IMR-90 (cell line): ENCODE measurements at regions not wholly inside any gene's neighbourhood (a gene's known extent, or its start where the extent isn't known, plus 50 kb on each side); places are given as distances from the start of the nearest gene placed in this dataset.

Experiments
- ATAC-seq: fragments of 200-7000 bp; cut with Tn5 transposase; 2 replicates; pipeline ENCODE4 v1.9.1; 2020; ENCODE audit warnings: low read depth, mild to moderate bottlenecking, moderate library complexity
- BruUV-seq: library from RNA; stranded (reverse); fragments of 400-500 nt; replicated peaks from 2 replicates; lab custom pipeline; 2021; lab: Mats Ljungman, UMichigan
- CTCF ChIA-PET: fragments of 300-600 bp; formaldehyde crosslinking; extraction: SDS; loops from one replicate; lab custom pipeline; 2021; ENCODE audit warnings: antibody characterized with exemption; lab: Yijun Ruan, JAX
- POLR2A ChIA-PET: fragments of 300-600 bp; sonication (Branson Sonifier 250); formaldehyde crosslinking; loops from one replicate; lab custom pipeline; 2022; ENCODE audit warnings: antibody characterized with exemption; ENCODE audit not compliant: unreplicated experiment; lab: Charles Lee
- DNase-seq: peaks from one replicate; pipeline ENCODE4 v3.0.0; 2013
- H2AFZ ChIP-seq: replicated peaks from 2 replicates; pipeline ENCODE3; 2013; ENCODE audit warnings: low read length, mild to moderate bottlenecking; ENCODE audit not compliant: poor library complexity
- H2AK5ac ChIP-seq: 2 replicates; pipeline ENCODE4 v1.6.1; 2013; ENCODE audit warnings: low read depth, low read length, inconsistent platforms
- H2AK9ac ChIP-seq: replicated peaks from 2 replicates; pipeline ENCODE3; 2013; ENCODE audit warnings: mild to moderate bottlenecking, low read depth, low read length, moderate library complexity; ENCODE audit not compliant: poor library complexity
- H2BK120ac ChIP-seq: 2 replicates; pipeline ENCODE4 v1.6.1; 2013; ENCODE audit warnings: low read depth, low read length, inconsistent platforms
- H2BK15ac ChIP-seq: 3 replicates; pipeline ENCODE4 v1.6.1; 2013; ENCODE audit warnings: low read depth, low read length, inconsistent platforms
- H2BK20ac ChIP-seq: 2 replicates; pipeline ENCODE4 v1.6.1; 2013; ENCODE audit warnings: low read depth, mild to moderate bottlenecking, inconsistent platforms, low read length, moderate library complexity
- H2BK5ac ChIP-seq: 2 replicates; pipeline ENCODE4 v1.6.1; 2013; ENCODE audit warnings: mild to moderate bottlenecking, low read depth, low read length, inconsistent platforms; ENCODE audit not compliant: poor library complexity, severe bottlenecking
- H3K14ac ChIP-seq: replicated peaks from 2 replicates; pipeline ENCODE4 v1.6.1; 2013; ENCODE audit warnings: low read depth, low read length, inconsistent platforms
- H3K18ac ChIP-seq: 2 replicates; pipeline ENCODE4 v1.6.1; 2013; ENCODE audit warnings: low read depth, low read length, control low read depth
- H3K23ac ChIP-seq: 2 replicates; pipeline ENCODE4 v1.6.1; 2013; ENCODE audit warnings: low read depth, low read length, inconsistent platforms
- H3K27ac ChIP-seq: 2 replicates; pipeline ENCODE4 v1.5.1; 2013; ENCODE audit warnings: mild to moderate bottlenecking, control low read depth, low read length; ENCODE audit not compliant: insufficient read depth
- H3K27me3 ChIP-seq: 2 replicates; pipeline ENCODE4 v1.6.1; 2013; ENCODE audit warnings: low read length; ENCODE audit not compliant: control insufficient read depth, insufficient read depth
- H3K36me3 ChIP-seq: 2 replicates; pipeline ENCODE4 v1.6.1; 2013; ENCODE audit warnings: low read length, mixed read lengths; ENCODE audit not compliant: control insufficient read depth, insufficient read depth
- H3K4ac ChIP-seq: 2 replicates; pipeline ENCODE4 v1.6.1; 2013; ENCODE audit warnings: low read depth, low read length, inconsistent platforms
- H3K4me1 ChIP-seq: 2 replicates; pipeline ENCODE4 v1.6.1; 2013; ENCODE audit warnings: low read length, mixed read lengths; ENCODE audit not compliant: control insufficient read depth, insufficient read depth
- H3K4me2 ChIP-seq: 2 replicates; pipeline ENCODE4 v1.6.1; 2013; ENCODE audit warnings: low read depth, mild to moderate bottlenecking, control low read depth, low read length, moderate library complexity
- H3K4me3 ChIP-seq: 2 replicates; pipeline ENCODE4 v1.5.1; 2013; ENCODE audit warnings: low read depth, mild to moderate bottlenecking, control low read depth, low read length, moderate library complexity; ENCODE audit not compliant: insufficient read depth
- H3K56ac ChIP-seq: 2 replicates; pipeline ENCODE4 v1.6.1; 2013; ENCODE audit warnings: low read length, inconsistent platforms; ENCODE audit not compliant: insufficient read depth; ENCODE audit errors: extremely low read depth
- H3K79me1 ChIP-seq, 2 experiments: 2 replicates each; pipeline ENCODE4 v1.6.1; 2013; ENCODE audit warnings: low read length in 2 of 2, inconsistent platforms in 1 of 2, low read depth in 1 of 2
- H3K9ac ChIP-seq: 2 replicates; pipeline ENCODE4 v1.6.1; 2013; ENCODE audit warnings: low read depth, low read length, control low read depth
- H3K9me1 ChIP-seq: 2 replicates; pipeline ENCODE4 v1.6.1; 2013; ENCODE audit warnings: low read length, inconsistent platforms; ENCODE audit not compliant: insufficient read depth
- H3K9me3 ChIP-seq: 2 replicates; pipeline ENCODE4 v1.6.1; 2013; ENCODE audit warnings: low read length; ENCODE audit not compliant: control insufficient read depth, insufficient read depth
- H4K20me1 ChIP-seq: 2 replicates; pipeline ENCODE4 v1.6.1; 2013; ENCODE audit warnings: low read length, inconsistent platforms; ENCODE audit not compliant: insufficient read depth
- H4K5ac ChIP-seq: 2 replicates; pipeline ENCODE4 v1.6.1; 2013; ENCODE audit warnings: mild to moderate bottlenecking, low read depth, low read length, control low read depth
- H4K8ac ChIP-seq, 2 experiments: 2 replicates each; pipeline ENCODE4 v1.6.1; 2013; ENCODE audit warnings: low read depth in 2 of 2, low read length in 2 of 2, control low read depth in 1 of 2, inconsistent platforms in 1 of 2
- H4K91ac ChIP-seq: 2 replicates; pipeline ENCODE4 v1.6.1; 2013; ENCODE audit warnings: low read depth, low read length, inconsistent platforms; ENCODE audit not compliant: insufficient read depth
- BHLHE40 ChIP-seq: fragments of 150-350 bp; IDR thresholded peaks from 2 replicates; pipeline ENCODE4 v1.6.1; 2016; ENCODE audit warnings: mild to moderate bottlenecking, low read depth, low read length
- FOS ChIP-seq: fragments of 150-350 bp; IDR thresholded peaks from 2 replicates; pipeline ENCODE4 v1.6.1; 2016; ENCODE audit warnings: low read depth, low read length
- MAZ ChIP-seq: IDR thresholded peaks from 2 replicates; pipeline ENCODE4 v1.6.1; 2012; ENCODE audit warnings: low read depth, mild to moderate bottlenecking, low read length, improper control_type of control experiment, moderate library complexity, borderline replicate concordance
- MXI1 ChIP-seq: IDR thresholded peaks from 2 replicates; pipeline ENCODE4 v1.6.1; 2012; ENCODE audit warnings: low read depth, mild to moderate bottlenecking, low read length, moderate library complexity, borderline replicate concordance
- RCOR1 ChIP-seq: IDR thresholded peaks from 2 replicates; pipeline ENCODE4 v1.6.1; 2012; ENCODE audit warnings: mild to moderate bottlenecking, low read length, improper control_type of control experiment; ENCODE audit not compliant: insufficient replicate concordance
- RFX5 ChIP-seq: IDR thresholded peaks from 2 replicates; pipeline ENCODE4 v1.8.0; 2012; ENCODE audit warnings: low read depth, mild to moderate bottlenecking, low read length, moderate library complexity
- WGBS, 2 experiments: methylation state at CpG; one replicate each; pipeline versions ENCODE4 v1.1.5 to v1.1.7; 2013; ENCODE audit warnings: missing lambda C conversion rate in 2 of 2; ENCODE audit not compliant: insufficient read length in 1 of 2; ENCODE audit errors: extremely low coverage in 2 of 2; 5-methylcytosine and 5-hydroxymethylcytosine counted together
- dilution Hi-C: fragments of 300-500 bp; cut with HindIII; formaldehyde crosslinking; loops from one replicate; pipeline ENCODE4 v1.14.3; 2018; ENCODE audit warnings: low sequenced_read_pairs; ENCODE audit not compliant: unreplicated experiment
- in situ Hi-C: fragments of 300-500 bp; cut with MboI; formaldehyde crosslinking; loops from 3 replicates; pipeline ENCODE4 v1.14.3; 2019; ENCODE audit warnings: low sequenced_read_pairs, inconsistent platforms, mixed read lengths
- intact Hi-C: fragments of 100-400 bp; cut with micrococcal nuclease; formaldehyde crosslinking; loops from 2 replicates; pipeline ENCODE4 v1.10.0; 2022
- TF ChIP-seq, protein P1 (sequence below): fragments of 150-350 bp; IDR thresholded peaks from 2 replicates; pipeline ENCODE4 v1.6.1; 2017; ENCODE audit warnings: mild to moderate bottlenecking, antibody characterized with exemption, low read length, low read depth

DNA sequence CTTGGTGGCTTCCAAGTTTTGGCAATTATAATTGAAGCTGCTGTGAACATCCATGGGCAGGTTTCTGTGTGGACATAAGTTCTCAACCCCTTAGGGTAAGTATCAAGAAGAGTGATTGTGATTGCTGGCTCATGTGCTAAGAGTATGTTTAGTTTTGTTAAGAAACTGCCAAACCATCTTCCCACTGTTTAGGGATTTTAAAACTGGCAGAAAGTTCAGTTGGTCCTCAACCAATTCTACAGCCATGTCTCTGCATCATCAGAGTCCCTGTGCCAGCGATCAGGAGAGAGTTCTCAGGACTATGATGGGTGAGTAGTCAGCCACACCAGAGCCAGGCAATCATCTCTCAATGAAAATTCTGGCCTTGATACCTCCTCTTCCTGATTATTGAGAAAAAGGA, 193.8 kb downstream of the ZC3H11B start:
- H4K5ac ChIP-seq: no peak overlapping the region
- no peak overlapping the region for H3K23ac ChIP-seq
- no peak overlapping the region for H3K18ac ChIP-seq
- H3K56ac ChIP-seq: no peak overlapping the region
- no peaks in the 10 kb centered on the region for H3K79me1 ChIP-seq
- H4K8ac ChIP-seq: no peak overlapping the region
- intact Hi-C loops: loop anchor here (10.0 kb wide), 3 partner anchors 214 to 1084 kb away; no protein-coding TSS in a partner anchor
- H3K9me3 ChIP-seq: no peaks in the 10 kb centered on the region
- no peak overlapping the region for H2BK120ac ChIP-seq
- no peak overlapping the region for H3K4me3 ChIP-seq
- no peak overlapping the region for H3K14ac ChIP-seq
- ChIA-PET CTCF (no interaction called here), POLR2A (no interaction called here)
- no peak overlapping the region for H3K4ac ChIP-seq
- H3K4me2 ChIP-seq: no peak overlapping the region
- H2AK5ac ChIP-seq: no peak overlapping the region
- no peak for DNase-seq
- no peaks in the 10 kb centered on the region for H3K27me3 ChIP-seq
- TF ChIP-seq, protein P1, sequence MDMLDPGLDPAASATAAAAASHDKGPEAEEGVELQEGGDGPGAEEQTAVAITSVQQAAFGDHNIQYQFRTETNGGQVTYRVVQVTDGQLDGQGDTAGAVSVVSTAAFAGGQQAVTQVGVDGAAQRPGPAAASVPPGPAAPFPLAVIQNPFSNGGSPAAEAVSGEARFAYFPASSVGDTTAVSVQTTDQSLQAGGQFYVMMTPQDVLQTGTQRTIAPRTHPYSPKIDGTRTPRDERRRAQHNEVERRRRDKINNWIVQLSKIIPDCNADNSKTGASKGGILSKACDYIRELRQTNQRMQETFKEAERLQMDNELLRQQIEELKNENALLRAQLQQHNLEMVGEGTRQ: no peak
- TF ChIP-seq RCOR1 (no peak), MXI1 (no peak), RFX5 (no peak), MAZ (no peak), FOS (no peak), BHLHE40 (no peak)
- H3K9me1 ChIP-seq: no peaks in the 10 kb centered on the region; the same call in 1 of the 2 replicates
- in situ Hi-C loops: no loop called here
- no TSS peak for BruUV-seq
- H2BK15ac ChIP-seq: no peak overlapping the region
- no peaks in the 10 kb centered on the region for H4K20me1 ChIP-seq
- no peak for ATAC-seq
- H2AFZ ChIP-seq: no peak overlapping the region
- WGBS, 2 experiments: no CpG with 5 or more reads among the region's 1 CpG
- H3K36me3 ChIP-seq: no peaks in the 10 kb centered on the region
- no peak overlapping the region for H4K91ac ChIP-seq
- no peak overlapping the region for H2AK9ac ChIP-seq
- dilution Hi-C loops: no loop called here
- H3K27ac ChIP-seq: no peak overlapping the region
- peaks cover 2% of the 10 kb centered on the region; the same call in 1 of the 2 replicates for H3K4me1 ChIP-seq
- H2BK5ac ChIP-seq: no peak overlapping the region
- no peak overlapping the region for H3K9ac ChIP-seq
- no peak overlapping the region for H2BK20ac ChIP-seq
